ENCODE measurements at regions not wholly inside any gene's neighbourhood (a gene's known extent, or its start where the extent isn't known, plus 50 kb on each side); places are given as distances from the start of the nearest gene placed in this dataset.

- Histone ChIP-seq H3K9me3 (ENCODE audit: control insufficient read depth, low read length) (peaks cover 15% of the 10 kb centered on the region), H3K36me3 (ENCODE audit: control insufficient read depth, insufficient read depth, low read length) (no peaks in the 10 kb centered on the region), H3K27ac (ENCODE audit: low read depth, low read length, severe bottlenecking) (no peak overlapping the region), H3K4me1 (ENCODE audit: control insufficient read depth, insufficient read depth, low read length, poor library complexity, severe bottlenecking) (no peaks in the 10 kb centered on the region), H3K4me3 (ENCODE audit: extremely low read depth, insufficient read depth, low read length, poor library complexity, severe bottlenecking) (no peak overlapping the region)
- no CpG with 5 or more reads among the region's 1 CpG for WGBS, 2 experiments (ENCODE audit: insufficient coverage in 2 of 2)
Measured at GRCh38 chr14:44420226-44420625, 86.9 kb downstream of the FSCB start.

DNA sequence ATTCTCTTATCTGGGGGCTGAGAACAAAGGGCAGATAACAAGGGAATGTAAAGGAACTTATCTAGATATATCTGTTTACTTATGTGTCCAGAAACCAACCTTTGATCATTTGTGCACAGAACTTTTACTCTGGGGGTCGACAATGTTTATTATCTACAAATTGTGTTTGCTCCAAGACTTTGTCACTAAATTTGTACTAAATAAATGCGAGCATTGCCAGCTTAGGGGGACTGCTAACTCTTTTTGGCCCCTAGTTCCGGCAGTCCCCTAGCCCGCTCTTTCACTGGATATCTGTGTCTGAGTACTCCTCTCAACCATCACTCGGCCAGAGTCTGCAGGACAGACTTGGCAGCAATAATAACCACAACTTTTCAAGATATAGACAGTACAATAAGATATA, 88.2 kb downstream of the FSCB start:
- peaks cover 15% of the 10 kb centered on the region for H3K9me3 ChIP-seq (ENCODE audit: control insufficient read depth, low read length)
- H3K27ac ChIP-seq (ENCODE audit: low read depth, low read length, severe bottlenecking): no peak overlapping the region
- no peaks in the 10 kb centered on the region for H3K36me3 ChIP-seq (ENCODE audit: control insufficient read depth, insufficient read depth, low read length)
- no peaks in the 10 kb centered on the region for H3K4me1 ChIP-seq (ENCODE audit: control insufficient read depth, insufficient read depth, low read length, poor library complexity, severe bottlenecking)
- WGBS, 2 experiments (ENCODE audit: insufficient coverage in 2 of 2): 89 to 97% methylated on average over 3 of the region's 5 CpGs
- H3K4me3 ChIP-seq (ENCODE audit: extremely low read depth, insufficient read depth, low read length, poor library complexity, severe bottlenecking): no peak overlapping the region

- Histone ChIP-seq H3K27ac (ENCODE audit: low read depth, low read length, severe bottlenecking) (no peak overlapping the region), H3K4me3 (ENCODE audit: extremely low read depth, insufficient read depth, low read length, poor library complexity, severe bottlenecking) (no peak overlapping the region), H3K4me1 (ENCODE audit: control insufficient read depth, insufficient read depth, low read length, poor library complexity, severe bottlenecking) (no peaks in the 10 kb centered on the region), H3K9me3 (ENCODE audit: control insufficient read depth, low read length) (peaks cover 15% of the 10 kb centered on the region), H3K36me3 (ENCODE audit: control insufficient read depth, insufficient read depth, low read length) (no peaks in the 10 kb centered on the region)
- WGBS, 2 experiments (ENCODE audit: insufficient coverage in 2 of 2): 92 to 100% methylated on average over 1 of the region's 1 CpG
Measured at GRCh38 chr14:44417809-44418208, 89.3 kb downstream of the FSCB start.

GRCh38 chr14:44414646-44415045, 92.4 kb downstream of the FSCB start:
- Histone ChIP-seq H3K36me3 (ENCODE audit: control insufficient read depth, insufficient read depth, low read length) (no peaks in the 10 kb centered on the region), H3K4me3 (ENCODE audit: extremely low read depth, insufficient read depth, low read length, poor library complexity, severe bottlenecking) (no peak overlapping the region), H3K9me3 (ENCODE audit: control insufficient read depth, low read length) (peaks cover 15% of the 10 kb centered on the region), H3K27ac (ENCODE audit: low read depth, low read length, severe bottlenecking) (no peak overlapping the region), H3K4me1 (ENCODE audit: control insufficient read depth, insufficient read depth, low read length, poor library complexity, severe bottlenecking) (no peaks in the 10 kb centered on the region)
- WGBS, 2 experiments (ENCODE audit: insufficient coverage in 2 of 2): no CpG with 5 or more reads among the region's 1 CpG

GRCh38 chr14:44412858-44413569, 94.1 kb downstream of the FSCB start:
- H3K36me3 ChIP-seq (ENCODE audit: control insufficient read depth, insufficient read depth, low read length): no peaks in the 10 kb centered on the region
- 70 to 75% methylated on average over 1 of the region's 1 CpG for WGBS, 2 experiments (ENCODE audit: insufficient coverage in 2 of 2)
- no peaks in the 10 kb centered on the region for H3K4me1 ChIP-seq (ENCODE audit: control insufficient read depth, insufficient read depth, low read length, poor library complexity, severe bottlenecking)
- H3K9me3 ChIP-seq (ENCODE audit: control insufficient read depth, low read length): peaks cover 13% of the 10 kb centered on the region
- H3K27ac ChIP-seq (ENCODE audit: low read depth, low read length, severe bottlenecking): no peak overlapping the region
- no peak overlapping the region for H3K4me3 ChIP-seq (ENCODE audit: extremely low read depth, insufficient read depth, low read length, poor library complexity, severe bottlenecking)

GRCh38 chr14:44405011-44405486, 102.0 kb downstream of the FSCB start:
- H3K4me3 ChIP-seq (ENCODE audit: extremely low read depth, insufficient read depth, low read length, poor library complexity, severe bottlenecking): no peak overlapping the region
- no peaks in the 10 kb centered on the region for H3K9me3 ChIP-seq (ENCODE audit: control insufficient read depth, low read length)
- no peaks in the 10 kb centered on the region for H3K4me1 ChIP-seq (ENCODE audit: control insufficient read depth, insufficient read depth, low read length, poor library complexity, severe bottlenecking)
- H3K36me3 ChIP-seq (ENCODE audit: control insufficient read depth, insufficient read depth, low read length): no peaks in the 10 kb centered on the region
- WGBS, 2 experiments (ENCODE audit: insufficient coverage in 2 of 2): 86% methylated on average over 2 of the region's 5 CpGs; no CpG with 5 or more reads in 1 of the 2 experiments
- no peak overlapping the region for H3K27ac ChIP-seq (ENCODE audit: low read depth, low read length, severe bottlenecking)

GRCh38 chr14:44404599-44404998, 102.5 kb downstream of the FSCB start:
- Histone ChIP-seq H3K4me3 (ENCODE audit: extremely low read depth, insufficient read depth, low read length, poor library complexity, severe bottlenecking) (no peak overlapping the region), H3K4me1 (ENCODE audit: control insufficient read depth, insufficient read depth, low read length, poor library complexity, severe bottlenecking) (no peaks in the 10 kb centered on the region), H3K9me3 (ENCODE audit: control insufficient read depth, low read length) (no peaks in the 10 kb centered on the region), H3K27ac (ENCODE audit: low read depth, low read length, severe bottlenecking) (no peak overlapping the region), H3K36me3 (ENCODE audit: control insufficient read depth, insufficient read depth, low read length) (no peaks in the 10 kb centered on the region)
- 88% methylated on average over 1 of the region's 3 CpGs; no CpG with 5 or more reads in 1 of the 2 experiments for WGBS, 2 experiments (ENCODE audit: insufficient coverage in 2 of 2)

- no peaks in the 10 kb centered on the region for H3K9me3 ChIP-seq (ENCODE audit: control insufficient read depth, low read length)
- no peak overlapping the region for H3K27ac ChIP-seq (ENCODE audit: low read depth, low read length, severe bottlenecking)
- no peak overlapping the region for H3K4me3 ChIP-seq (ENCODE audit: extremely low read depth, insufficient read depth, low read length, poor library complexity, severe bottlenecking)
- 92 to 93% methylated on average over 1 of the region's 1 CpG for WGBS, 2 experiments (ENCODE audit: insufficient coverage in 2 of 2)
- H3K4me1 ChIP-seq (ENCODE audit: control insufficient read depth, insufficient read depth, low read length, poor library complexity, severe bottlenecking): no peaks in the 10 kb centered on the region
- H3K36me3 ChIP-seq (ENCODE audit: control insufficient read depth, insufficient read depth, low read length): no peaks in the 10 kb centered on the region
Measured at GRCh38 chr14:44404036-44404435, 103.0 kb downstream of the FSCB start.

GRCh38 chr14:44403193-44403592, 103.9 kb downstream of the FSCB start:
- Histone ChIP-seq H3K9me3 (ENCODE audit: control insufficient read depth, low read length) (peaks cover 3% of the 10 kb centered on the region), H3K4me3 (ENCODE audit: extremely low read depth, insufficient read depth, low read length, poor library complexity, severe bottlenecking) (no peak overlapping the region), H3K27ac (ENCODE audit: low read depth, low read length, severe bottlenecking) (no peak overlapping the region), H3K36me3 (ENCODE audit: control insufficient read depth, insufficient read depth, low read length) (no peaks in the 10 kb centered on the region), H3K4me1 (ENCODE audit: control insufficient read depth, insufficient read depth, low read length, poor library complexity, severe bottlenecking) (no peaks in the 10 kb centered on the region)
- WGBS, 2 experiments (ENCODE audit: insufficient coverage in 2 of 2): no CpG with 5 or more reads among the region's 3 CpGs

- no peak overlapping the region for H3K27ac ChIP-seq (ENCODE audit: low read depth, low read length, severe bottlenecking)
- peaks cover 3% of the 10 kb centered on the region for H3K9me3 ChIP-seq (ENCODE audit: control insufficient read depth, low read length)
- no peaks in the 10 kb centered on the region for H3K36me3 ChIP-seq (ENCODE audit: control insufficient read depth, insufficient read depth, low read length)
- no peak overlapping the region for H3K4me3 ChIP-seq (ENCODE audit: extremely low read depth, insufficient read depth, low read length, poor library complexity, severe bottlenecking)
- H3K4me1 ChIP-seq (ENCODE audit: control insufficient read depth, insufficient read depth, low read length, poor library complexity, severe bottlenecking): no peaks in the 10 kb centered on the region
- no CpG with 5 or more reads among the region's 2 CpGs for WGBS, 2 experiments (ENCODE audit: insufficient coverage in 2 of 2)
Measured at GRCh38 chr14:44396226-44396625, 110.9 kb downstream of the FSCB start.

DNA sequence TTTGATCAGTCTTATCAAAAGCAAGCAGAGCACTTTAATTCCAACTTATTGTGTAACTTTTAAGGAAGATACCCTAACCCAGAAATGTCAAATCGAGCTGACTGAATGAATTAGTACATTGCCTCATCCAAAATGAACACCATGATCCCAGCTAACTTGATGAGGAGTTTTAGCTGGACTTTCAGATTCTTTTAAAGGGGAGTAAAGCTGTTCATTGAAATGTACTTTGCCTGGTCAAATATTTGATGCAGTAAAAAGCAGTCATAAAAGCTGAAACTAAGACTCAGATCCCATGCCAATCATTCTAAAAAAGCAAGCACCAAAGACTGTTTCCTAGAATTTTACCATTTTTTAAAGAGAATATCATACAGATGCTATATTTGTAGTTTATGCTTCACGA, 114.1 kb downstream of the FSCB start:
- Histone ChIP-seq H3K36me3 (ENCODE audit: control insufficient read depth, insufficient read depth, low read length) (no peaks in the 10 kb centered on the region), H3K27ac (ENCODE audit: low read depth, low read length, severe bottlenecking) (no peak overlapping the region), H3K4me3 (ENCODE audit: extremely low read depth, insufficient read depth, low read length, poor library complexity, severe bottlenecking) (no peak overlapping the region), H3K4me1 (ENCODE audit: control insufficient read depth, insufficient read depth, low read length, poor library complexity, severe bottlenecking) (no peaks in the 10 kb centered on the region), H3K9me3 (ENCODE audit: control insufficient read depth, low read length) (no peaks in the 10 kb centered on the region)
- 86% methylated on average over 1 of the region's 2 CpGs; no CpG with 5 or more reads in 1 of the 2 experiments for WGBS, 2 experiments (ENCODE audit: insufficient coverage in 2 of 2)
